ENCODE measurements at regions not wholly inside any gene's neighbourhood (a gene's known extent, or its start where the extent isn't known, plus 50 kb on each side); places are given as distances from the start of the nearest gene placed in this dataset.

DNA sequence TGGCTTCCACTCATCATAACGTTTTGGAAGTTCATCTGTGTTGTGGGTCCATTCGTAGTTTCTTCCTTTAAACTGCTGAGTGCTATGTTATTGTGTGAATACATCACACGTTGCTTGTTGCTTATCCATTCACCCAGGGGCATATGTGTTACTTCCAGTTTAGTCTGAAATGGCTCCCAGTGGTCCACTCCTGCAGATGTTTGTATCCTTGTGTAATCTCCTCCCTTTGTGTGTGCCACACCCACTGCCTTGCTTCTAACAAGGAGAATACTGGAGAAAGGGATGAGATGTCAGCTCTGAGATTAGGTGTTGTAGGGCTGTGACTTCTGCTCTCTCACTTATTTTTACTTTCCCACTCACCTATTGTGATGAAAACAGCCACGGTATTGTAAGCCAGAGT lies 239.1 kb upstream of the HABP2 start:
- TF ChIP-seq, protein P1, sequence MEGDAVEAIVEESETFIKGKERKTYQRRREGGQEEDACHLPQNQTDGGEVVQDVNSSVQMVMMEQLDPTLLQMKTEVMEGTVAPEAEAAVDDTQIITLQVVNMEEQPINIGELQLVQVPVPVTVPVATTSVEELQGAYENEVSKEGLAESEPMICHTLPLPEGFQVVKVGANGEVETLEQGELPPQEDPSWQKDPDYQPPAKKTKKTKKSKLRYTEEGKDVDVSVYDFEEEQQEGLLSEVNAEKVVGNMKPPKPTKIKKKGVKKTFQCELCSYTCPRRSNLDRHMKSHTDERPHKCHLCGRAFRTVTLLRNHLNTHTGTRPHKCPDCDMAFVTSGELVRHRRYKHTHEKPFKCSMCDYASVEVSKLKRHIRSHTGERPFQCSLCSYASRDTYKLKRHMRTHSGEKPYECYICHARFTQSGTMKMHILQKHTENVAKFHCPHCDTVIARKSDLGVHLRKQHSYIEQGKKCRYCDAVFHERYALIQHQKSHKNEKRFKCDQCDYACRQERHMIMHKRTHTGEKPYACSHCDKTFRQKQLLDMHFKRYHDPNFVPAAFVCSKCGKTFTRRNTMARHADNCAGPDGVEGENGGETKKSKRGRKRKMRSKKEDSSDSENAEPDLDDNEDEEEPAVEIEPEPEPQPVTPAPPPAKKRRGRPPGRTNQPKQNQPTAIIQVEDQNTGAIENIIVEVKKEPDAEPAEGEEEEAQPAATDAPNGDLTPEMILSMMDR (IDR thresholded peaks at IDR 0.05) = no peak
- TF ChIP-seq POLR2A (IDR thresholded peaks at IDR 0.05) = no peak
